NCI-H146 treated with DMSO at 0.1 percent for 48 hours (cell line): ENCODE measurements at regions not wholly inside any gene's neighbourhood (a gene's known extent, or its start where the extent isn't known, plus 50 kb on each side); places are given as distances from the start of the nearest gene placed in this dataset.

Source experiments
- DNase-seq: peaks from one replicate; lab custom pipeline; 2025; ENCODE audit not compliant: unreplicated experiment; lab: John Stamatoyannopoulos, UW

DNA sequence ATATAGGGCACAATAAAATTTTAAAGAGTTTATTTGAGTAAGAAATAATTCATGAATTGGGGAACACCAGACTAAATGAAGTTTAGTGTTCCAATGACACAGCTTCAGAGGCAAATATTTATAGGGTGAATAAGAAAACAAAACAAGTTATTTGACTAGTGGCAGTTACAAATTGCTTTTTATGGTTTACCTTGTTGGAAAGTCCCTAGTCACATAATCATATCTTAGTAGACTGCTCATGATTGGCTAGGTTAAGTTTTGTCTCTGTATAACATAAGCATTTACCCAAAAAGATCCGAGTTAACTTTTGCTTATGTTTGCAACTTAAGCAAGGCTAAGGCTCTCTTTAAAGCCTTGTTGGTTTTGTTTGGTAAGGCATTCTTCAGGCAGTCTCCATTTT, 224.7 kb upstream of the MIR17HG start:
- no peak for DNase-seq

- DNase-seq = no peak
These were observed 223.9 kb upstream of the MIR17HG start for GRCh38 chr13:91123456-91124127.

GRCh38 chr13:91126806-91127205, 220.7 kb upstream of the MIR17HG start:
- DNase-seq = no peak

- no peak for DNase-seq
These were observed 219.5 kb upstream of the MIR17HG start for GRCh38 chr13:91127995-91128394.

- no peak for DNase-seq
These were observed 215.1 kb upstream of the MIR17HG start for GRCh38 chr13:91132381-91132780.

DNA sequence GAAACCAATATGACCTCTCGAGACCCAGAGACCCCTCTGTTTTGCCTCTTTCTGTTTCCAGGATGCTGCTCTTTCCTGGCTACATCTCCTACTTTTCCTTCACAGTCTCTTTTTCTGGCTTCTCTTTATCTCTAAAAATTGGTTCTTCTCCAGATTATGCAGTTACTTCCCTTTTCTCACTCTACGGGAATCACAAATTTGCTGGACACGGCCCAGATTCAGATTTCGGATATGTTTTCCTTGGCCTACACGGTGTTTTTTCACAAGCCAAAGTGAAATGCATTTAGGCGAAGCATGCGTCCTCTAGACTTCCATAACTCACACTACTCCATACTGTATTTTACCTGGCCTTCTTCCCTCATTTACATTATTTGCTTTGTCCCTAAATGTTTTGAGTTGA, 214.7 kb upstream of the MIR17HG start:
- DNase-seq = no peak

DNA sequence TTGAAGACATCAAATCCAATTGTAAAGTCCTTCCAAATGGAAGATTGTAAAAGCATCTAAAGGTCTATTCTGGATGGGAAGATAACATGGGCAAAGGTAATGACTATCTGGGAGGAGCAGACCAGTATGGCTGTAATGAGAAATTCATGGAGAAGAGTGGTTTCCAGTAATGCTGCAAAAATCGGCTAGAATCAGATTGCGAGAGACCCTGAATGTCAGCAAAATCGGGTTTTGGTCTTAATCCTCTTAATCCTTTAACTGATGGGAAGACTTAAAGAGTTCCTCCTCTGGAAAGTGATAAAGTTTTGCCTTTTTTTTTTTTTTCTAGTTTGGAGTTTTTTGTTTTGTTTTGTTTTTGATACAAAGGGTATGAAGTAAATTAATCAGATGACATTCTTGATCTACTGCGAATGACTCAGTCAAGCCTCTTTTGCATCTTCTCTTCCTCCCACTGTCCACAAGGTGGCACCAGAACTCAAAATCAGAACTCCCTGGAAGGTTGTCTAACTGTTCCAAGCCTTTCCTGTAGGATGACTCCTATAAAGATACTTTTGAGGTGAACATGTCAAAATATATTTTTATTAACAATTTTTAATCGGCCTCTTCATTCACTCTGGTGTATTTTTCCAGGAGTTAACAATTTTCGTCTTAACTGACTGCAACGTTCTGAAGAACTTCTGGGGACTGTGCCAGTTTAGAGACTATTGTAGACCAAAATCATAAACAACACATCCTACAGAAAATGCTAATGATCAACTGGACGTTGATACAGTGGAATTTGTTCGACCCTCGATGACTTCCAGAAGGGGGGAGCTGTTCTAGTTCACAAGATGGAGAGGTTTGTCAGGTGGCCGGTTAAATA, 213.3 kb upstream of the MIR17HG start:
- peak; percentile 76 for DNase-seq

- peak; percentile 68 for DNase-seq
These were observed 212.7 kb upstream of the MIR17HG start for GRCh38 chr13:91134803-91135184.

GRCh38 chr13:91135376-91135775, 212.1 kb upstream of the MIR17HG start:
- DNase-seq = no peak

DNA sequence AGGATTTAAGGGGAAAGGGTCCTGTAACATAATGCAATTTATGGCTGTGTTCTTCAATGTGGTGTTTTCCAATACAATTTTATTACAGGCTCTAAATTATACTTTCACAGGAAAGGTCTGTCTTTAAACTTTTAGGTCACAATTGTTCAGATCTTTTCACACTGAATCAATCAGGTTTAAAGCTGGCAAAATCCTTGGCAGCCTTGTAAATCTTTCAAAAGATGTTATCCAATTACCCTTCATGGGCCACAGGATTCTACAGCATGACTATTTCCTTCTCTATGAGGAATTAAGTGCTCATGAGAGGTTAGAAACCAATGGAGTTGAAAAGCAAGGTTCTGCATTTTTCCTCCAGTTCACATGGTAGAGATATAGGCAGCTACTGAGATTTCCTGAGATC, 211.5 kb upstream of the MIR17HG start:
- DNase-seq = peak; percentile 23

- no peak for DNase-seq
These were observed 210.7 kb upstream of the MIR17HG start for GRCh38 chr13:91136806-91137205.

- DNase-seq = no peak
These were observed 208.3 kb upstream of the MIR17HG start for GRCh38 chr13:91139232-91139631.

GRCh38 chr13:91141543-91142061, 205.9 kb upstream of the MIR17HG start:
- peak; percentile 63 for DNase-seq

DNA sequence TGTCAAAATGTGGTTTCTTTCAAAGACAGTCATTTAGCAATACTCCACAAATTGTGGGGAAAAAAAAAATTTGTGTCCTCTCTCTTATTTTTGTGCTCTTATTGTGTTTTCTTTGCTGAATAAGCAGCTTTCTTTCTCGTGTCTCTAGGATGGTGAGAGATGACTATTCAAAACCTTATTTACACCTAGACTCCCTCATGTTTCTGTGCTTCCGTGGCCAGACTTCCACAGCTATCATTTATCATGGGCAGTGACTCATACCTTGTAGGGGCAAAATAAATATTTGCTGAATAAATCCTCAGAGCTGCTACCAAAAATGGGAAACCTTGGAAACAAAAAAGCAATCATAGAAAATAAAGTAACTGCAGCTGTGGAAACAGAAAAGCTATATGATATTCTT, 204.9 kb upstream of the MIR17HG start:
- DNase-seq = peak; percentile 99

DNA sequence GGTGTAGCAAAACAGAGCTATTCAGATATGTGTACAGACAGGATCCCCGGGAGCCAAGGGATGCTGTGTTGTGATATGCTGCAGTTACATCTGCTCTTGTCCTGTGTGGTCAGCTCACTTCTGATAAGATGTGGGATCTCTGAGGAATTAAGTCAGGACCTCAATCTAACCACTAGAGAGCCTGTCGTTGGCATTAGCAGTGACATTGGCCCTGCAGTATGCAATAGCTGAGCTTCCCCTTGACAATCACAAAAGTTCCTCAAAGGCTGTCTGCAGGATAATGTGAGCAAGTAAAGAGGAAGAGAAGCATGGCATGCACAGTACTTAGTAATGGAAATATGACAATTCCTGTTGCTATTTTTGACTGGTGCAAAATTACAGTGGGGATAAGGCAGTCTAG, 203.4 kb upstream of the MIR17HG start:
- DNase-seq = peak; percentile 86

DNA sequence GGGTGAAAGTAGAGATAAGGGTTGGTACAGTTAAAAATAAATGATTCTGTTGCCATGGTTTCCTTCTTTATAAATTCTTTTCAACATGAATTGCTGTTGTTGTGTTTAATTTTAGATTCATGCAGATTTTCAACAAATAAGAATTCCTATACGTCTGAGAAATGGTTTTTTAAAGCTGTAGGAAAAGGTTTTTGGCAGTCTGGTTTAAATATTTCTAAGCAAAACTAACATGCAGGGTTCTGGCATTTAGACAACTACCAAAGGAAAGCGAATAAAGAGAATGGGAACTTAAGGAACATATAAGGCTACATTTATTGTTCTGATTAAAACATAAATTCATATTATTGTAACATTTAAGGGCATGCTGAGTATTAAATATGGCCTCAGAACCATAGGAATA, 203.0 kb upstream of the MIR17HG start:
- DNase-seq = no peak

- peak; percentile 35 for DNase-seq
These were observed 201.8 kb upstream of the MIR17HG start for GRCh38 chr13:91145571-91146205.

DNA sequence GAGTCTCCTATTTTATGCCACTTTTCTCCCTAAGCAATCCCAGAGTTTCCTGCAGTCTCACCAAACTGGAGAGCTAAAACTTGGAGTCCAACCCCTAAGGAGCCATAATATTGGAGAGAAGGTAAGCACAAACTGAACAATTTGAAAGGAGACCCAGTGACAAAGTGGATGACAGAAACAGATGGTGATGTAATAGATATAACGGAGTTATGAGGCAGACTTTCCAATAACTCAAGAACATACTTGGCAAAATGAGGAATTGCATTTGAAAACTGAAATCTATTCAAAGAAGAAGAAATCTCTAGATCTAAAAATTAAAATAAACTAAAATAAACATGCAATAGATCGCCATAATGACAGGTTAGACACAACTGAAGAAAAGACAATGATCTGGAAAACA, 200.9 kb upstream of the MIR17HG start:
- peak; percentile 12 for DNase-seq

DNA sequence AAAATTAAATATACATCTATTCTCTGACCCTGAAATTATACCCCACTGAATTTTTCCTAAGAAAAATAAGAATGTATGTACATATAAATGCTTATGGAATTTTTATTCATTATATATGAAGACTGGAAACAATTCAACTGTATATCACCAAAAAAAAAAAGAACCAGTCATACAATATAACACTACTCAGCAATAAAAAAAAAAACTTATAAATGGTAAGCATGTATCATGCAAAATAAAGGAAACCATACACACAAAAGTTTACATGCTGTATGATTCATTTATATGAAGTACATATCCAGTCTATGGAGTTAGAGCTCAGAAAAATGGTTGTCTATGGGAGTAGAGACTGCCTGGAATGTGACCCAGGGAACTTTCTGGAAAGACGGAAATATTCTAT, 199.4 kb upstream of the MIR17HG start:
- no peak for DNase-seq

DNA sequence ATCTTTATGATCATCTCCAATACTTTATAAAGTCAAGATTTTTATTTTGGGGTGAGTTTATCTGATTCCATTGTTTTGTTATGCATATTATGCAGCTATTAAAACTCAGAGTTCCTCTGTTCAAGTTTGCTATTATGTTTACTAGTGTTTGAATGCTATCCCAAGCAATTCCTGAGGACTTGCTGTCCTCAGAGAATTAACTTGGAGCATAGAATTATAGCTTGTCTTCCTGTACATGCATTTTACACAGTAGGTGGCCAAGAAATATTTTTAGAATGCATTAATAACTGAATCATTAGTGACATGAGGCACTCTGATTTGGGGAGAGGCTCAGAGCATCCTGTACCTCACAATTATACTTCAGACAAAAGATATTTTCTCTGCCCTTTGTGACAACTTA, 195.6 kb upstream of the MIR17HG start:
- DNase-seq = no peak

DNA sequence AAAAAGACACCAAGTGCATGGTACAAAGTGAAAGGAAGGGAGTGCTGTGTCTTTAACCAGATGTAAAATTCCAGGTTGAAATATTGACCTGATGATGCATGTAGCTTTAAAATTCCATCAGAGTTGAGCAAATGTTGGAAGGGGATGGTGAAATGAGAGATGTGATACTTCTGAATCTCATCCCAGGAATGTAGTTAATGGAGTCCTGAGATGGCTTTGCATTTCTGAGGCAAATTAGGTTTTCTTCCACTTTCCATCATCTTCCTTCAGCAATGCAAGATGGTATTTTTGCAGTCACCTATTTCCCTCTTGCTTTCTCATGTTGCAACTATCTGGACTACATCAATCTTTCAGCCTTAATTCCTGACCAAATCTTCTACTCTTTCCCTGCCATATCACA, 194.1 kb upstream of the MIR17HG start:
- peak; percentile 36 for DNase-seq
